ENCODE measurements at regions not wholly inside any gene's neighbourhood (a gene's known extent, or its start where the extent isn't known, plus 50 kb on each side); places are given as distances from the start of the nearest gene placed in this dataset.

DNA sequence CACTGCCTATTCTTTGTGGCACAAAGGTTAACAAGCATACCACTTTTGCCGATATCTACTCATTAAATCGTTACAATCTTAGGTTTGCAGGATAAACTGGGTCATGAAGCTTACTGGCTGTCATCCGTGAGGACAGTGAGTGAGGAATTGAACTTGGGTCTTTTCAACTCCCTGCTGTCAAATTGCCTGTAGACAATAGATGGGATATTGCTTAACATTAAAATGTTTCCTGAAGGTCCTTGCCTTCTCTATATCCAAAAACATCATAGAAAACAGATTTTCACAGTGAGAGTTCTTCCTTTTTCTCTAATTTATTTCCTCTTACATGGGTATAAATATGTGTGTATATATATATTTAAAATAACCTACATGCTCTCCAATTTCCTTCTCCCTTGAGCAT lies 257.8 kb downstream of the LMO4 start:
- Mint-ChIP-seq H3K9me3 (no peaks in the 10 kb centered on the region), H3K4me3 (no peak overlapping the region), H3K4me1 (ENCODE audit: low read depth) (no peaks in the 10 kb centered on the region), H3K27ac (no peak overlapping the region), H3K27me3 (peaks cover 8% of the 10 kb centered on the region), H3K36me3 (no peaks in the 10 kb centered on the region)
- no peak for DNase-seq
- CTCF ChIA-PET, result no interaction called here
- POLR2A ChIA-PET, result no interaction called here
- intact Hi-C loops (cut with micrococcal nuclease), result no loop called here

GRCh38 chr1:87588495-87588894 lies 259.8 kb downstream of the LMO4 start:
- intact Hi-C loops (cut with micrococcal nuclease), result no loop called here

GRCh38 chr1:87591492-87591891 lies 262.8 kb downstream of the LMO4 start:
- POLR2A ChIA-PET, result no interaction called here
- no peaks in the 10 kb centered on the region for H3K4me1 Mint-ChIP-seq (ENCODE audit: low read depth)
- CTCF ChIA-PET, result no interaction called here
- H3K36me3 Mint-ChIP-seq, result no peaks in the 10 kb centered on the region
- no peaks in the 10 kb centered on the region for H3K9me3 Mint-ChIP-seq
- DNase-seq, result no peak
- peaks cover 3% of the 10 kb centered on the region for H3K27me3 Mint-ChIP-seq
- intact Hi-C loops (cut with micrococcal nuclease), result no loop called here
- no peak overlapping the region for H3K4me3 Mint-ChIP-seq
- no peak overlapping the region for H3K27ac Mint-ChIP-seq

More at GRCh38 chr1:87588495-87588894, 259.8 kb downstream of the LMO4 start:
- Mint-ChIP-seq H3K4me1 (ENCODE audit: low read depth) (no peaks in the 10 kb centered on the region), H3K27ac (no peak overlapping the region), H3K4me3 (no peak overlapping the region), H3K36me3 (no peaks in the 10 kb centered on the region), H3K27me3 (peaks cover 7% of the 10 kb centered on the region), H3K9me3 (no peaks in the 10 kb centered on the region)
- no peak for DNase-seq
- ChIA-PET CTCF (no interaction called here), POLR2A (no interaction called here)

GRCh38 chr1:87592156-87592555 lies 263.5 kb downstream of the LMO4 start:
- Mint-ChIP-seq H3K9me3 (no peaks in the 10 kb centered on the region), H3K36me3 (no peaks in the 10 kb centered on the region), H3K4me3 (no peak overlapping the region), H3K4me1 (ENCODE audit: low read depth) (no peaks in the 10 kb centered on the region), H3K27ac (no peak overlapping the region), H3K27me3 (peaks cover 4% of the 10 kb centered on the region)
- POLR2A ChIA-PET, result no interaction called here
- intact Hi-C loops (cut with micrococcal nuclease), result no loop called here
- no peak for DNase-seq
- CTCF ChIA-PET, result no interaction called here

- intact Hi-C loops (cut with micrococcal nuclease), result no loop called here
- Mint-ChIP-seq H3K36me3 (no peaks in the 10 kb centered on the region), H3K27me3 (peaks cover 1% of the 10 kb centered on the region), H3K9me3 (no peaks in the 10 kb centered on the region), H3K27ac (no peak overlapping the region), H3K4me3 (no peak overlapping the region), H3K4me1 (ENCODE audit: low read depth) (no peaks in the 10 kb centered on the region)
- ChIA-PET POLR2A (no interaction called here), CTCF (no interaction called here)
- no peak for DNase-seq
These were observed 266.2 kb downstream of the LMO4 start for GRCh38 chr1:87594736-87595383.

- CTCF ChIA-PET, result no interaction called here
- H3K4me3 Mint-ChIP-seq, result no peak overlapping the region
- H3K36me3 Mint-ChIP-seq, result no peaks in the 10 kb centered on the region
- no peak overlapping the region for H3K27ac Mint-ChIP-seq
- POLR2A ChIA-PET, result no interaction called here
- no peaks in the 10 kb centered on the region for H3K4me1 Mint-ChIP-seq (ENCODE audit: low read depth)
- H3K27me3 Mint-ChIP-seq, result peaks cover 1% of the 10 kb centered on the region
- no peak for DNase-seq
- intact Hi-C loops (cut with micrococcal nuclease), result no loop called here
- no peaks in the 10 kb centered on the region for H3K9me3 Mint-ChIP-seq
These were observed 266.7 kb downstream of the LMO4 start for GRCh38 chr1:87595384-87595781.

DNA sequence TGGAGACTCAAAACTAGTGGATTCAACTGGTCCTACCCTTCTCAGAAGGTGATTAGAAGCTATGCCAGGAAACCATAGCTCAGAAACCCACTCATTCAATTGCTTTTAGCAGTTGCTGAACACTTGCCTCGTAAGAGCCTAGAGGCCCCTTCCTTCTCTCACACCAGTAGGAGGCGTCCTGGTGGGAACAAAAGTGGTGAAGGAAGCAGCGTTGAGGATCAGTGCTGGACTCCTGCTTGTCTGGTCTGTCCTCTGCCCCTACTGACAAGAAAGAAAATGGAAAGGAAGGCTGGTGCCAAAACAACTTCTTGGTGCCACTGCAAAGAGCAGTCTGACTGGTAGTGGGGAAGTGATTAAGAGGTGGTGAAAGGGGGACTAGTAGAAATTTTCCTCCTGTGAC lies 269.7 kb downstream of the LMO4 start:
- no peak overlapping the region for H3K4me3 Mint-ChIP-seq
- no peaks in the 10 kb centered on the region for H3K9me3 Mint-ChIP-seq
- no peaks in the 10 kb centered on the region for H3K36me3 Mint-ChIP-seq
- no peak for DNase-seq
- H3K27ac Mint-ChIP-seq, result no peak overlapping the region
- H3K27me3 Mint-ChIP-seq, result peaks cover 3% of the 10 kb centered on the region
- POLR2A ChIA-PET, result no interaction called here
- CTCF ChIA-PET, result no interaction called here
- no peaks in the 10 kb centered on the region for H3K4me1 Mint-ChIP-seq (ENCODE audit: low read depth)
- intact Hi-C loops (cut with micrococcal nuclease), result no loop called here

DNA sequence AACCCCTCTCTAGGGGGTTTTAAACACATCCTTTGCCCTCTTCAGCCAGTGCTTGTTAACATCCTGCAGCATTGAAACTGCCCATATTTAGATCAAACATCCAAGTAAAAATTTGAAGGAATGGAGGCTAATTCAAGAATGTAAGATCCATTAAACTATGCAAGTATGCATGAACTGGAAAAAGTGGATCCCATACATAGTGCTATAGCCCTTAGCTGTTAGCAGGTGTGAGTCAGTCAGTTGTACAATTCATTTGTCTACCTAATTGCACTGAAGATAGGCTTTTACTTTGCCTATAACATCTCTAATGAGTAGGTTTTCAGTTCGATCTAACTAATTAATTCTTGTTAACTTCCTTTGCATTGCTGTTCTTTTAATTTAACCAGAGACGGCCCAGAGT lies 270.9 kb downstream of the LMO4 start:
- Mint-ChIP-seq H3K4me3 (no peak overlapping the region), H3K9me3 (no peaks in the 10 kb centered on the region), H3K27me3 (peaks cover 5% of the 10 kb centered on the region), H3K36me3 (no peaks in the 10 kb centered on the region), H3K27ac (no peak overlapping the region), H3K4me1 (ENCODE audit: low read depth) (no peaks in the 10 kb centered on the region)
- DNase-seq, result no peak
- CTCF ChIA-PET, result no interaction called here
- intact Hi-C loops (cut with micrococcal nuclease), result no loop called here
- POLR2A ChIA-PET, result no interaction called here

DNA sequence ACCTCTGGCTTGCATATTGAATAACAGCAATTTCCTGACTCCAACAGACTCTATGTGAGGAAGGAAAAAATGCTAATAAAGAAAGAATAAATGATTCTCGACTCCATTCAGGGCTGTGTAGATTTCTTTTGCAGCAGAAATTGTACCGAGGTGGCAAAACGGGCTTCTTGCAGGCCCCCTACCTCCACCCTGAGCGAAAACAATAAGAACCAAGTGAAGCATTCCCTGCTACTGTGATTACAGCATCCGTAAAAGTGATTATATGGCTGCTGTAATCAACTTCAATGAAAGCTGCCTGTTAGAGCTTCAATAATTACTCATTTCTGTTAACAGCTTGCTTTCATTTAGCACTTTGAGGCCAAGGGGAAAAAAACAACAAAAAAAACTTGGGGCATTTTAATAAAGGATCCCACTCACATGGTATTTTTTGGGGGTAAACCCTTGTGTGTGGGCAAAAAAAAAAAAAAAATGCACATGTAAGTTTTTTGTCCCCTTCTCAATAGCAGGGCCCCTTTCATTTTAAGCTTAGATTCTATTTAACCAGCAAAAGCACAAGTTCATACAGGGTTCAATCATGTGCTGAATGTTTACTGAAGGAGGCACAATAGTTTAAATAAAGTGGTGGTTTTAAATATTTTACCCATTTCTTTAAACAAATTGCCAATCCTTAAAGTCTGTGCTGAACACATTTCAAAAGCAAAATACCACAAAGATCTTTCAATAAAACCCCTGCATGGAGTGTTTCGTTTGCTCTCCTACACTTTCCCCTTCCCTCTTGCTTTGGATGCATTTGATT lies 271.6 kb downstream of the LMO4 start:
- intact Hi-C loops (cut with micrococcal nuclease), result no loop called here
- Mint-ChIP-seq H3K36me3 (no peaks in the 10 kb centered on the region), H3K9me3 (no peaks in the 10 kb centered on the region), H3K27ac (no peak overlapping the region), H3K27me3 (peaks cover 5% of the 10 kb centered on the region), H3K4me3 (no peak overlapping the region), H3K4me1 (ENCODE audit: low read depth) (no peaks in the 10 kb centered on the region)
- CTCF ChIA-PET, result no interaction called here
- DNase-seq, result no peak
- POLR2A ChIA-PET, result interaction anchor here (0.6 kb wide), 1 partner anchor 14 kb away, joined by 3 read pairs; no protein-coding TSS in a partner anchor

DNA sequence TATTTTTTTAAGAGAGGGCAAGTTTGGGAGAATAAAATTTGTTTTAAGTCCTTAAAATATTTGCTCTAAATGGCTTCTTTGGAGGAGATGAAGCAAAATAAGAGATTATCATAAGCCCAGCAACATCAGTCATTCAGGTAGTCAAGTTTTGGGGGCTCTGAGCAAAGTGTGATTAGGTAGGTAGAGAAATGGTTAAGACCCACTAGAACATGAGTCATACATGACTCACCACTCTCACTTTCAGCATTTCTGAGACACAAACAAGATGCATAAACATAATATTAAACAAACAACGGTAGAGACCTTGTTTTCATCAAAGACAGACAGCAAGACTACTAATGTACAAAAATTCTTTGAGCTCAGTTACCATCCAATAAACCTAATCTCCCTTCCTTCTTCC lies 272.2 kb downstream of the LMO4 start:
- H3K27me3 Mint-ChIP-seq, result peaks cover 5% of the 10 kb centered on the region
- intact Hi-C loops (cut with micrococcal nuclease), result no loop called here

GRCh38 chr1:87603626-87604025 lies 274.9 kb downstream of the LMO4 start:
- no peak overlapping the region for H3K27ac Mint-ChIP-seq
- POLR2A ChIA-PET, result no interaction called here

More for the DNA sequence above, 272.2 kb downstream of the LMO4 start:
- H3K9me3 Mint-ChIP-seq, result no peaks in the 10 kb centered on the region
- H3K4me1 Mint-ChIP-seq (ENCODE audit: low read depth), result no peaks in the 10 kb centered on the region
- ChIA-PET CTCF (no interaction called here), POLR2A (interaction anchor here (0.6 kb wide), 1 partner anchor 15 kb away, joined by 3 read pairs; no protein-coding TSS in a partner anchor)
- no peak overlapping the region for H3K27ac Mint-ChIP-seq
- no peaks in the 10 kb centered on the region for H3K36me3 Mint-ChIP-seq
- H3K4me3 Mint-ChIP-seq, result no peak overlapping the region
- no peak for DNase-seq

GRCh38 chr1:87612956-87613355 lies 284.3 kb downstream of the LMO4 start:
- CTCF ChIA-PET, result no interaction called here
- H3K27ac Mint-ChIP-seq, result no peak overlapping the region
- intact Hi-C loops (cut with micrococcal nuclease), result no loop called here
- H3K4me1 Mint-ChIP-seq (ENCODE audit: low read depth), result no peaks in the 10 kb centered on the region
- H3K36me3 Mint-ChIP-seq, result no peaks in the 10 kb centered on the region
- H3K4me3 Mint-ChIP-seq, result no peak overlapping the region
- peaks cover 3% of the 10 kb centered on the region for H3K27me3 Mint-ChIP-seq
- DNase-seq, result no peak
- no peaks in the 10 kb centered on the region for H3K9me3 Mint-ChIP-seq
- POLR2A ChIA-PET, result no interaction called here

More at GRCh38 chr1:87603626-87604025, 274.9 kb downstream of the LMO4 start:
- no peak for DNase-seq
- intact Hi-C loops (cut with micrococcal nuclease), result no loop called here
- H3K4me1 Mint-ChIP-seq (ENCODE audit: low read depth), result no peaks in the 10 kb centered on the region
- peaks cover 3% of the 10 kb centered on the region for H3K27me3 Mint-ChIP-seq
- no peaks in the 10 kb centered on the region for H3K36me3 Mint-ChIP-seq
- CTCF ChIA-PET, result no interaction called here
- H3K4me3 Mint-ChIP-seq, result no peak overlapping the region
- H3K9me3 Mint-ChIP-seq, result no peaks in the 10 kb centered on the region

- CTCF ChIA-PET, result no interaction called here
- intact Hi-C loops (cut with micrococcal nuclease), result no loop called here
- Mint-ChIP-seq H3K27me3 (peaks cover 6% of the 10 kb centered on the region), H3K36me3 (no peaks in the 10 kb centered on the region), H3K27ac (no peak overlapping the region), H3K4me1 (ENCODE audit: low read depth) (no peaks in the 10 kb centered on the region), H3K4me3 (no peak overlapping the region), H3K9me3 (no peaks in the 10 kb centered on the region)
- POLR2A ChIA-PET, result no interaction called here
- DNase-seq, result no peak
These were observed 286.8 kb downstream of the LMO4 start for GRCh38 chr1:87615491-87615890.

Data from activated CD4-positive, alpha-beta memory T cell treated with anti-CD3 and anti-CD28 coated beads for 36 hours (primary cell).